ENCODE measurements at regions not wholly inside any gene's neighbourhood (a gene's known extent, or its start where the extent isn't known, plus 50 kb on each side); places are given as distances from the start of the nearest gene placed in this dataset.

DNA sequence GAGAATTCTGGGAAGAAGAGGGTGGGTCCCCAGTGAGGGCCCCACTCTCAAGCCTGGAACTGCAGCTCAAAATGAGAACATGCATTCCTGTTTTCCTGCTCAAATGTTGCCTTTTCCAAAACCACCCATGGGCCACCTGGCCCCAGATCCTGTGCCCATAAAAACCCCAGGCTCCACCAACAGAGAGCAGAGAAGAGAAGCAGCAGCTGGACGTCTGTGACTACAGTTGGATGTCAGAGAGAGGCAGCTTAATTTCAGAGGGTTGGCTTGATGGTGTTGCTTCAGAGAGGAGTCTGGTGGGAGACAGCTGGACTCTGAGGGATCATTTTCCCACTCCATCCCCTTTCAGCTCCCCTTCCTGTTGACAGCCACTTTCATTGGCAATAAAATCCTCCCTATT is 256.4 kb downstream of the FZD1 start:
- H3K36me3 ChIP-seq (ENCODE audit: insufficient read depth, low read length) = no peaks in the 10 kb centered on the region
- TF ChIP-seq, protein P1, sequence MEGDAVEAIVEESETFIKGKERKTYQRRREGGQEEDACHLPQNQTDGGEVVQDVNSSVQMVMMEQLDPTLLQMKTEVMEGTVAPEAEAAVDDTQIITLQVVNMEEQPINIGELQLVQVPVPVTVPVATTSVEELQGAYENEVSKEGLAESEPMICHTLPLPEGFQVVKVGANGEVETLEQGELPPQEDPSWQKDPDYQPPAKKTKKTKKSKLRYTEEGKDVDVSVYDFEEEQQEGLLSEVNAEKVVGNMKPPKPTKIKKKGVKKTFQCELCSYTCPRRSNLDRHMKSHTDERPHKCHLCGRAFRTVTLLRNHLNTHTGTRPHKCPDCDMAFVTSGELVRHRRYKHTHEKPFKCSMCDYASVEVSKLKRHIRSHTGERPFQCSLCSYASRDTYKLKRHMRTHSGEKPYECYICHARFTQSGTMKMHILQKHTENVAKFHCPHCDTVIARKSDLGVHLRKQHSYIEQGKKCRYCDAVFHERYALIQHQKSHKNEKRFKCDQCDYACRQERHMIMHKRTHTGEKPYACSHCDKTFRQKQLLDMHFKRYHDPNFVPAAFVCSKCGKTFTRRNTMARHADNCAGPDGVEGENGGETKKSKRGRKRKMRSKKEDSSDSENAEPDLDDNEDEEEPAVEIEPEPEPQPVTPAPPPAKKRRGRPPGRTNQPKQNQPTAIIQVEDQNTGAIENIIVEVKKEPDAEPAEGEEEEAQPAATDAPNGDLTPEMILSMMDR (IDR thresholded peaks at IDR 0.05) = no peak
- ATAC-seq (ENCODE audit: poor library complexity) (no peak), DNase-seq (no peak)
- no peak overlapping the region for H3K27ac Mint-ChIP-seq
- no peaks in the 10 kb centered on the region for H3K9me3 ChIP-seq (ENCODE audit: control insufficient read depth in 1 of 2, insufficient read depth in 1 of 2, low read length in 2 of 2)
- ChIA-PET CTCF (no interaction called here), POLR2A (no interaction called here)
- no peak overlapping the region for H3K27ac ChIP-seq (ENCODE audit: low read depth in 1 of 2, low read length in 2 of 2)
- no peaks in the 10 kb centered on the region for H3K4me1 Mint-ChIP-seq (ENCODE audit: low read depth)
- H3K36me3 Mint-ChIP-seq (ENCODE audit: low read depth) = no peaks in the 10 kb centered on the region
- no peak overlapping the region for H3K4me3 Mint-ChIP-seq
- H3K4me3 ChIP-seq (ENCODE audit: low read length) = no peak overlapping the region
- H3K4me1 ChIP-seq (ENCODE audit: insufficient read depth, low read length) = no peaks in the 10 kb centered on the region
- peaks cover 4% of the 10 kb centered on the region for H3K27me3 Mint-ChIP-seq
- intact Hi-C loops (cut with DNase I, micrococcal nuclease) = no loop called here
- no peaks in the 10 kb centered on the region for H3K27me3 ChIP-seq (ENCODE audit: control insufficient read depth in 1 of 2, insufficient read depth in 2 of 2, low read length in 2 of 2)
- peaks cover 4% of the 10 kb centered on the region for H3K9me3 Mint-ChIP-seq

DNA sequence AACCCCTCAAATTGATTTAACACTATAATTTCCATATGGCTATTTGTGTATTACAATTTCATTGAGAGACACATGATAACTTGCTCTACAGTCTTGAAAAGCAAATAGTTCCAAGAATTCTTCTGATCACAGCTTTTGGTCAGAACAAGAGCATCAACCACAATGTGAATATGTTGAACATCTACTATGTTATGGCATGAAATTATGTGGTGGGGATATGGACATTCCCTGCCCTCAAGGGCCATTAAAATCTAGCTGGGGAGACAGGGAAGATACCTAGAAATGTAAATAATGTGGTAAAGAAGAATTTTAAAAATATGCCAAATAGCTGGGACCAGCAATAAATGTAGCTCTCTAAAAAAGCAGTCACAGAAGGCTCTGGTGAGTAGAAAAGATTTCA is 262.2 kb downstream of the FZD1 start:
- Histone ChIP-seq H3K4me1 (ENCODE audit: insufficient read depth, low read length) (no peaks in the 10 kb centered on the region), H3K27ac (ENCODE audit: low read depth in 1 of 2, low read length in 2 of 2) (no peak overlapping the region), H3K4me3 (ENCODE audit: low read length) (no peak overlapping the region), H3K27me3 (ENCODE audit: control insufficient read depth in 1 of 2, insufficient read depth in 2 of 2, low read length in 2 of 2) (no peaks in the 10 kb centered on the region), H3K36me3 (ENCODE audit: insufficient read depth, low read length) (no peaks in the 10 kb centered on the region), H3K9me3 (ENCODE audit: control insufficient read depth in 1 of 2, insufficient read depth in 1 of 2, low read length in 2 of 2) (peaks cover 5 to 10% of the 10 kb centered on the region in 2 experiments)
- no peaks in the 10 kb centered on the region for H3K36me3 Mint-ChIP-seq (ENCODE audit: low read depth)
- ATAC-seq (ENCODE audit: poor library complexity) = no peak
- H3K27me3 Mint-ChIP-seq = peaks cover 4% of the 10 kb centered on the region
- DNase-seq = no peak
- POLR2A ChIA-PET = no interaction called here
- H3K9me3 Mint-ChIP-seq = peaks cover 14% of the 10 kb centered on the region
- TF ChIP-seq, protein P1 (IDR thresholded peaks at IDR 0.05) = no peak
- CTCF ChIA-PET = no interaction called here
- H3K4me1 Mint-ChIP-seq (ENCODE audit: low read depth) = no peaks in the 10 kb centered on the region
- no peak overlapping the region for H3K27ac Mint-ChIP-seq
- intact Hi-C loops (cut with DNase I, micrococcal nuclease) = no loop called here
- H3K4me3 Mint-ChIP-seq = no peak overlapping the region

DNA sequence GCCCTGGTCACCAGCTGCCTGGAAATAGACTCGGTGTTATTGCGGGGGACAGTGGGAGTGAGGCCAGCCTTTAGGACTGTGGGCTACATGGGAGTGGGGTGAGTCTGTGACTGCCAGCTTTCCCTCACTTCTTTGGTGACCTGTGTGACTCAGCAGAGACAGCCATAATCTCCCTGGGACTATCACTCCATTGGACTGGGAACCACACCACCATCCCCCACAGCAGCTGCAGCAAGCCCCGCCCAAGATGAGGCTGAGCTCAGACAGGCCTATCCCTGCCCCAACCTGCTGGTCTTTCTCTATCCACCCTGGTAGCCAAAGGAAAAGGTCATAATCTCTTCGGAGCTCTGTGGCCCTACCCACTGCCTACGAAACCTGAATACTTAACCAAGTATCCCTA is 263.2 kb downstream of the FZD1 start:
- no peak overlapping the region for H3K27ac Mint-ChIP-seq
- DNase-seq (no peak), ATAC-seq (ENCODE audit: poor library complexity) (no peak)
- H3K9me3 ChIP-seq (ENCODE audit: control insufficient read depth in 1 of 2, insufficient read depth in 1 of 2, low read length in 2 of 2) = peaks cover 5 to 10% of the 10 kb centered on the region in 2 experiments
- POLR2A ChIA-PET = no interaction called here
- no peaks in the 10 kb centered on the region for H3K4me1 ChIP-seq (ENCODE audit: insufficient read depth, low read length)
- TF ChIP-seq, protein P1 (IDR thresholded peaks at IDR 0.05) = no peak
- intact Hi-C loops (cut with DNase I, micrococcal nuclease) = no loop called here
- no peak overlapping the region for H3K4me3 ChIP-seq (ENCODE audit: low read length)
- H3K4me3 Mint-ChIP-seq = no peak overlapping the region
- H3K36me3 ChIP-seq (ENCODE audit: insufficient read depth, low read length) = no peaks in the 10 kb centered on the region
- H3K4me1 Mint-ChIP-seq (ENCODE audit: low read depth) = no peaks in the 10 kb centered on the region
- peaks cover 15% of the 10 kb centered on the region for H3K9me3 Mint-ChIP-seq
- no peaks in the 10 kb centered on the region for H3K27me3 ChIP-seq (ENCODE audit: control insufficient read depth in 1 of 2, insufficient read depth in 2 of 2, low read length in 2 of 2)
- peaks cover 4% of the 10 kb centered on the region for H3K27me3 Mint-ChIP-seq
- CTCF ChIA-PET = no interaction called here
- H3K27ac ChIP-seq (ENCODE audit: low read depth in 1 of 2, low read length in 2 of 2) = no peak overlapping the region
- no peaks in the 10 kb centered on the region for H3K36me3 Mint-ChIP-seq (ENCODE audit: low read depth)

Measured in CD4-positive, alpha-beta T cell (primary cell).